Neural progenitor cell (in vitro differentiated cells): ENCODE measurements at regions not wholly inside any gene's neighbourhood (a gene's known extent, or its start where the extent isn't known, plus 50 kb on each side); places are given as distances from the start of the nearest gene placed in this dataset.
"Not testable (repeated sequence)": the region's sequence is repeated elsewhere in the genome, so short reads cannot be mapped to it uniquely, and the experiment has no call there.

Experiments
- DNase-seq: peaks from one replicate; pipeline ENCODE4 v3.0.0-alpha.2; 2016; ENCODE audit warnings: low spot score
- H2AFZ ChIP-seq: fragments of 200-600 bp; sonication (generic); replicated peaks from 2 replicates; pipeline ENCODE4 v1.6.1; 2016; ENCODE audit warnings: antibody characterized with exemption
- H3F3A ChIP-seq: fragments of 200-600 bp; sonication (generic); 2 replicates; pipeline ENCODE4 v1.6.1; 2016; ENCODE audit warnings: antibody characterized with exemption, low read depth
- H3K27ac ChIP-seq: fragments of 200-600 bp; sonication (generic); 2 replicates; pipeline ENCODE4 v1.5.1; 2016; ENCODE audit warnings: mild to moderate bottlenecking
- H3K27me3 ChIP-seq: fragments of 200-600 bp; sonication (generic); 2 replicates; pipeline ENCODE4 v1.6.1; 2016; ENCODE audit warnings: mild to moderate bottlenecking, moderate library complexity
- H3K36me3 ChIP-seq: fragments of 200-600 bp; sonication (generic); 2 replicates; pipeline ENCODE4 v1.5.1; 2016
- H3K4me1 ChIP-seq: fragments of 200-600 bp; sonication (generic); 2 replicates; pipeline ENCODE4 v1.6.1; 2016; ENCODE audit warnings: mixed run types
- H3K4me2 ChIP-seq: fragments of 200-600 bp; sonication (generic); 2 replicates; pipeline ENCODE4 v1.6.1; 2016
- H3K4me3 ChIP-seq: fragments of 200-600 bp; sonication (generic); 2 replicates; pipeline ENCODE4 v1.5.1; 2016
- H3K79me2 ChIP-seq: fragments of 200-600 bp; sonication (generic); 2 replicates; pipeline ENCODE4 v1.6.1; 2016; ENCODE audit warnings: low read depth
- H3K9ac ChIP-seq: fragments of 200-600 bp; sonication (generic); 2 replicates; pipeline ENCODE4 v1.6.1; 2016
- H3K9me3 ChIP-seq: fragments of 200-600 bp; sonication (generic); 2 replicates; pipeline ENCODE4 v1.5.1; 2016; ENCODE audit warnings: low read depth
- H4K20me1 ChIP-seq: fragments of 200-600 bp; sonication (generic); 2 replicates; pipeline ENCODE4 v1.6.1; 2016; ENCODE audit warnings: low read depth
- H3K27ac Mint-ChIP-seq: 3 replicates; pipeline ENCODE4 v1.8.0; 2021; ENCODE audit warnings: mixed read lengths
- H3K27me3 Mint-ChIP-seq: 2 replicates; pipeline ENCODE4 v1.8.0; 2022; ENCODE audit warnings: low read depth, mild to moderate bottlenecking, inconsistent platforms, moderate library complexity, mixed read lengths; ENCODE audit not compliant: insufficient read depth
- H3K36me3 Mint-ChIP-seq: 3 replicates; pipeline ENCODE4 v1.8.0; 2021; ENCODE audit warnings: mixed read lengths
- H3K4me1 Mint-ChIP-seq: 3 replicates; pipeline ENCODE4 v1.8.0; 2021; ENCODE audit warnings: mixed read lengths
- H3K4me3 Mint-ChIP-seq: 3 replicates; pipeline ENCODE4 v1.8.0; 2021; ENCODE audit warnings: mild to moderate bottlenecking, moderate library complexity, mixed read lengths
- H3K9me3 Mint-ChIP-seq: 3 replicates; pipeline ENCODE4 v1.8.0; 2020; ENCODE audit warnings: mixed read lengths
- EZH2 ChIP-seq: fragments of 200-600 bp; sonication (generic); IDR thresholded peaks from 2 replicates; pipeline ENCODE4 v1.6.1; 2017; ENCODE audit warnings: antibody characterized with exemption, mild to moderate bottlenecking, moderate library complexity
- EZH2phosphoT487 ChIP-seq: fragments of 200-600 bp; sonication (generic); IDR thresholded peaks from 2 replicates; pipeline ENCODE4 v1.6.1; 2017; ENCODE audit warnings: antibody characterized with exemption
- TF ChIP-seq, protein P1 (sequence below): fragments of 200-600 bp; sonication (generic); IDR thresholded peaks from 2 replicates; pipeline ENCODE4 v1.5.1; 2017; ENCODE audit warnings: antibody characterized with exemption, mild to moderate bottlenecking

DNA sequence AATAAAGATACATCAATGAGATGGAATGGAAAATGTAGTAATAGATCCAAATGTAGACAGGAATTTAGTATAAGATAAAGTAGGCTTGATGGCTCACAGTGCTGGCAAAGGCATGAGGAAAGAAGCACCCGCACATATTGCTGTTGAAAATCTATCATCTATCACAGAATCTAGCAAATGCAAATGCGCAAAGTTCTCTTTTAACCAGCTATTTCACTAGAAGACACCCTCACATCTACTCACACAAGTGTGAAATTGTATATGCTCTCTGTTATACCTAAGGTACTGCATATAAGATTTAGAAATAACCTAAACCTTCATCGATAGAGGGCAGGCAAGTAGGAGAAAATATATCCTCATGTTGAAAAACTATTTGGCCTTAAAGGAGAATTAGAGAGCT, 756.7 kb upstream of the SEMA6D start:
- Mint-ChIP-seq H3K4me1 (no peaks in the 10 kb centered on the region), H3K27ac (no peak overlapping the region), H3K9me3 (peaks cover 2% of the 10 kb centered on the region), H3K4me3 (no peak overlapping the region), H3K36me3 (no peaks in the 10 kb centered on the region), H3K27me3 (no peaks in the 10 kb centered on the region)
- Histone ChIP-seq H4K20me1 (no peaks in the 10 kb centered on the region), H3K36me3 (no peaks in the 10 kb centered on the region), H3K4me1 (no peaks in the 10 kb centered on the region), H3K9ac (no peak overlapping the region), H3K4me2 (no peak overlapping the region), H2AFZ (peak overlapping the region; percentile 64), H3K4me3 (no peak overlapping the region), H3K27me3 (no peaks in the 10 kb centered on the region), H3K27ac (no peak overlapping the region), H3K9me3 (no peaks in the 10 kb centered on the region), H3K79me2 (no peaks in the 10 kb centered on the region), H3F3A (no peaks in the 10 kb centered on the region)
- no peak for DNase-seq
- no peak for TF ChIP-seq EZH2phosphoT487

DNA sequence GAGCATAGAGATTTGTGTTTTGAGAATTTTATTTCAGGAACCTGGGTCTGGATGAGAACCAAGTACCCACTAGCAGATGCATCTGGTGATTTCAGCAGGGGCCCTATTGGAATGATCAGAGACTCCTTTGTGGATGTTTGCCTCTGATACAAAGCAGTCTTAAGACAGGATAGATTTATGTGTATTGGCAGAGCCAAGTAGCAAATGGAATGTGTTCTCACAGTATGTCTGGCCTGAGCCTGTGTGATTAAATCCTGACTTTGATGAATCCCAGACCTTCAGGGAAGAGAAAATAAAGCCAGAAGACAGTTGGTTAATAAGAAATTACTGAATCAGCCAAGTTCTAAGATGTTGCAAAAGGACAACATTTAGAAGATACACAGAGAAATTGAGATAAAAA, 755.5 kb upstream of the SEMA6D start:
- Histone ChIP-seq H4K20me1 (no peaks in the 10 kb centered on the region), H3K27me3 (no peaks in the 10 kb centered on the region), H3K79me2 (no peaks in the 10 kb centered on the region), H3F3A (no peaks in the 10 kb centered on the region), H2AFZ (peak overlapping the region; percentile 4), H3K9ac (no peak overlapping the region), H3K4me1 (no peaks in the 10 kb centered on the region), H3K36me3 (no peaks in the 10 kb centered on the region), H3K4me2 (no peak overlapping the region), H3K9me3 (no peaks in the 10 kb centered on the region), H3K4me3 (no peak overlapping the region), H3K27ac (no peak overlapping the region)
- no peak for DNase-seq
- TF ChIP-seq, protein P1, sequence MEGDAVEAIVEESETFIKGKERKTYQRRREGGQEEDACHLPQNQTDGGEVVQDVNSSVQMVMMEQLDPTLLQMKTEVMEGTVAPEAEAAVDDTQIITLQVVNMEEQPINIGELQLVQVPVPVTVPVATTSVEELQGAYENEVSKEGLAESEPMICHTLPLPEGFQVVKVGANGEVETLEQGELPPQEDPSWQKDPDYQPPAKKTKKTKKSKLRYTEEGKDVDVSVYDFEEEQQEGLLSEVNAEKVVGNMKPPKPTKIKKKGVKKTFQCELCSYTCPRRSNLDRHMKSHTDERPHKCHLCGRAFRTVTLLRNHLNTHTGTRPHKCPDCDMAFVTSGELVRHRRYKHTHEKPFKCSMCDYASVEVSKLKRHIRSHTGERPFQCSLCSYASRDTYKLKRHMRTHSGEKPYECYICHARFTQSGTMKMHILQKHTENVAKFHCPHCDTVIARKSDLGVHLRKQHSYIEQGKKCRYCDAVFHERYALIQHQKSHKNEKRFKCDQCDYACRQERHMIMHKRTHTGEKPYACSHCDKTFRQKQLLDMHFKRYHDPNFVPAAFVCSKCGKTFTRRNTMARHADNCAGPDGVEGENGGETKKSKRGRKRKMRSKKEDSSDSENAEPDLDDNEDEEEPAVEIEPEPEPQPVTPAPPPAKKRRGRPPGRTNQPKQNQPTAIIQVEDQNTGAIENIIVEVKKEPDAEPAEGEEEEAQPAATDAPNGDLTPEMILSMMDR: no peak
- no peak for TF ChIP-seq EZH2phosphoT487
- no peak for TF ChIP-seq EZH2
- Mint-ChIP-seq H3K9me3 (peaks cover 2% of the 10 kb centered on the region), H3K27ac (no peak overlapping the region), H3K27me3 (no peaks in the 10 kb centered on the region), H3K36me3 (no peaks in the 10 kb centered on the region), H3K4me1 (no peaks in the 10 kb centered on the region), H3K4me3 (no peak overlapping the region)

DNA sequence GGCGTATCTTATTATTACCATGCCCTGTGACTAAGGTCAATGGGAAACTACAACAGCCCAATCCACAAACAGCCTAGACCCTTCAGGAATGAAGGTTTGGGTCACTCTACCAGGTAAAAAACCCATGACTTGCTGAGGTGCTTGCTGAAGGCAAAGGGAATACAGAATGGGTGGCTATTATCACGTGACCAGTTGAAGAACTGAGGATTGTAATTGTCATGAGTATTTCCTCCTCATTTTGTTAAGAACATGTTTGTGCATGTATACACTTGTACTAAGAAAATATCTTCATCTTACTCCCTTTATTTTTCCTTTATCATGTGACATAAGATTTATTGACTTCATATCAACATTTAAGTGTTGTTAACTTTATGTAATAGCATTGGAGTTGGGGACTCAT, 729.2 kb upstream of the SEMA6D start:
- H3K4me1 Mint-ChIP-seq, H3K4me3 Mint-ChIP-seq: not testable (repeated sequence)

DNA sequence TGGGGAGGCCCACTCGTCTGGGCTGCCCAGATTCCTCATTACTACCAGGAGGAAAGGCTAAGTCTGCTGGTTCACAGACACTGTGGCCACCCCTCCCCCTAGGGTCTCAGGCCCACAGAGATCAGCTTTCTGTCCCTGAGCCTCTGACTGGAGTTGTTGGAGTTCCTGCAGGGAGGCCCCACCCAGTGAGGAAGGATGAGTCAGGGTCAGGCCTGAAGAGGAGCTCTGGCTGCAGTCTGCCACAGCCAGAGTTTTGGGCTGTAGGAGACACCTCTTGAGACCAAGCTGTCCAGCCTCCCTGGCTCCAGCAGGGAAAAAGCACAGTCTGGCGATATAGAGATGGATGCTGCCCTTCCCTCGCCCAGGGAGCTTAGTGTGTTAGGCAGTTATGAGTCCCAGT, 720.9 kb upstream of the SEMA6D start:
- H3K27me3 Mint-ChIP-seq: peaks cover 2% of the 10 kb centered on the region
- H3F3A ChIP-seq: no peaks in the 10 kb centered on the region
- no peaks in the 10 kb centered on the region for H3K36me3 Mint-ChIP-seq
- no peaks in the 10 kb centered on the region for H3K27me3 ChIP-seq
- no peak overlapping the region for H3K27ac Mint-ChIP-seq
- no peak overlapping the region for H2AFZ ChIP-seq
- H3K4me1 Mint-ChIP-seq: no peaks in the 10 kb centered on the region
- no peak for DNase-seq
- no peak for TF ChIP-seq EZH2phosphoT487
- TF ChIP-seq, protein P1: no peak
- TF ChIP-seq EZH2: no peak
- H3K9me3 ChIP-seq: no peaks in the 10 kb centered on the region
- peaks cover 18% of the 10 kb centered on the region for H3K9me3 Mint-ChIP-seq
- no peaks in the 10 kb centered on the region for H3K79me2 ChIP-seq
- no peaks in the 10 kb centered on the region for H3K36me3 ChIP-seq
- H4K20me1 ChIP-seq: no peaks in the 10 kb centered on the region
- H3K4me3 ChIP-seq: no peak overlapping the region
- H3K4me1 ChIP-seq: no peaks in the 10 kb centered on the region
- H3K9ac ChIP-seq: no peak overlapping the region
- no peak overlapping the region for H3K4me2 ChIP-seq
- H3K4me3 Mint-ChIP-seq: no peak overlapping the region
- no peak overlapping the region for H3K27ac ChIP-seq

More for the DNA sequence above, 729.2 kb upstream of the SEMA6D start:
- not testable (repeated sequence) for H3K79me2 ChIP-seq, H3K9ac ChIP-seq, H3K27me3 ChIP-seq, H2AFZ ChIP-seq, H3K4me3 ChIP-seq, H3K9me3 Mint-ChIP-seq, H3K4me1 ChIP-seq, H3K27me3 Mint-ChIP-seq, H4K20me1 ChIP-seq, H3K36me3 Mint-ChIP-seq, H3K27ac Mint-ChIP-seq, H3F3A ChIP-seq, H3K4me2 ChIP-seq, H3K36me3 ChIP-seq, DNase-seq, H3K27ac ChIP-seq, H3K9me3 ChIP-seq
